ENCODE measurements at regions not wholly inside any gene's neighbourhood (a gene's known extent, or its start where the extent isn't known, plus 50 kb on each side); places are given as distances from the start of the nearest gene placed in this dataset.

DNA sequence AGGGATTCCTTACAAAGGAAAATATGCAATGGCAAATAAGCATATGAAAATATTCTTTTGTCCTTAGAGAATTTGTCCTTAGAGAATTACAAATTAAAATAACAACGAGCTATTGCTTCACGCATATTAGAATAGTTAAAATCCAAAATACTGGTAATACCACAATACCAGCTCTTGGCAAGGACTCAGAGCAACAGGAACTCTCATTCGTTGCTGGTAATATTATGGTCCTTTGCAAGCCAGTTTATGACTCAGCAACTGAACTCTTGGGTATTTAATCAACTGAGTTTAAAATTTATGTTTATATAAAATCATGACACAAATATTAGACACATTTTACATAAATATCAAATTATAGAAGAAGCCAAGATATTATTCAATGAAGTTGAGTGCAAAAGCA is 1730.4 kb downstream of the SI start:
- peak; percentile 55 for ATAC-seq (ENCODE audit: insufficient number of reproducible peaks, low FRiP score, low read depth)

DNA sequence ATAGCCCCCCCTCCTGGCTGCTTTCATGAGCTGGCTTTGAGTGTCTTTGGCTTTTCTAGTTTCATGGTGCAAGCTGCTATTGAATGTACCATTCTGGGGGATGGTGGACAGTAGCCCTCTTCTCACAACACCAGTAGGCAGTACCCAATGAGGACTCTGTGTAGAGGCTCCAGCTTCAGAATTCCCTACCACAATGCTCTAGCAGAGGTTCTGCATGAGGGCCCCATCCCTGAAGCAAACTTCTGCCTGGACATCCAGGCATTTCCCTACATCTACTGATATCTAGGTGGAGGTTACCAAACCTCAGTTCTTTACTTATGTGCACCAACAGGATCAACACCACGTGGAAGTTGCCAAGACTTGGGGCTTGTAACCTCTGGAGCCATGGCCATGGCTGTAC is 1742.9 kb downstream of the SI start:
- Histone ChIP-seq H3K27ac (no peak overlapping the region), H3K9me3 (no peaks in the 10 kb centered on the region), H3K4me3 (no peak overlapping the region), H3K36me3 (no peaks in the 10 kb centered on the region), H3K4me1 (ENCODE audit: control insufficient read depth in 1 of 2, low read depth in 2 of 2) (no peaks in the 10 kb centered on the region), H3K27me3 (replicated peaks; ENCODE audit: insufficient read depth) (no peaks in the 10 kb centered on the region)
- TF ChIP-seq, protein P1, sequence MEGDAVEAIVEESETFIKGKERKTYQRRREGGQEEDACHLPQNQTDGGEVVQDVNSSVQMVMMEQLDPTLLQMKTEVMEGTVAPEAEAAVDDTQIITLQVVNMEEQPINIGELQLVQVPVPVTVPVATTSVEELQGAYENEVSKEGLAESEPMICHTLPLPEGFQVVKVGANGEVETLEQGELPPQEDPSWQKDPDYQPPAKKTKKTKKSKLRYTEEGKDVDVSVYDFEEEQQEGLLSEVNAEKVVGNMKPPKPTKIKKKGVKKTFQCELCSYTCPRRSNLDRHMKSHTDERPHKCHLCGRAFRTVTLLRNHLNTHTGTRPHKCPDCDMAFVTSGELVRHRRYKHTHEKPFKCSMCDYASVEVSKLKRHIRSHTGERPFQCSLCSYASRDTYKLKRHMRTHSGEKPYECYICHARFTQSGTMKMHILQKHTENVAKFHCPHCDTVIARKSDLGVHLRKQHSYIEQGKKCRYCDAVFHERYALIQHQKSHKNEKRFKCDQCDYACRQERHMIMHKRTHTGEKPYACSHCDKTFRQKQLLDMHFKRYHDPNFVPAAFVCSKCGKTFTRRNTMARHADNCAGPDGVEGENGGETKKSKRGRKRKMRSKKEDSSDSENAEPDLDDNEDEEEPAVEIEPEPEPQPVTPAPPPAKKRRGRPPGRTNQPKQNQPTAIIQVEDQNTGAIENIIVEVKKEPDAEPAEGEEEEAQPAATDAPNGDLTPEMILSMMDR (IDR thresholded peaks at IDR 0.05) = no peak
- ATAC-seq (ENCODE audit: insufficient number of reproducible peaks, low FRiP score, low read depth) (no peak), DNase-seq (ENCODE audit: low spot score) (no peak)

More for the DNA sequence above, 1730.4 kb downstream of the SI start:
- TF ChIP-seq, protein P1 (IDR thresholded peaks at IDR 0.05) = no peak
- H3K27me3 ChIP-seq (replicated peaks; ENCODE audit: insufficient read depth) = no peaks in the 10 kb centered on the region
- no peaks in the 10 kb centered on the region for H3K36me3 ChIP-seq
- no peak overlapping the region for H3K4me3 ChIP-seq
- no peak overlapping the region for H3K27ac ChIP-seq
- H3K9me3 ChIP-seq = no peaks in the 10 kb centered on the region
- H3K4me1 ChIP-seq (ENCODE audit: control insufficient read depth in 1 of 2, low read depth in 2 of 2) = no peaks in the 10 kb centered on the region
- no peak for DNase-seq (ENCODE audit: low spot score)

DNA sequence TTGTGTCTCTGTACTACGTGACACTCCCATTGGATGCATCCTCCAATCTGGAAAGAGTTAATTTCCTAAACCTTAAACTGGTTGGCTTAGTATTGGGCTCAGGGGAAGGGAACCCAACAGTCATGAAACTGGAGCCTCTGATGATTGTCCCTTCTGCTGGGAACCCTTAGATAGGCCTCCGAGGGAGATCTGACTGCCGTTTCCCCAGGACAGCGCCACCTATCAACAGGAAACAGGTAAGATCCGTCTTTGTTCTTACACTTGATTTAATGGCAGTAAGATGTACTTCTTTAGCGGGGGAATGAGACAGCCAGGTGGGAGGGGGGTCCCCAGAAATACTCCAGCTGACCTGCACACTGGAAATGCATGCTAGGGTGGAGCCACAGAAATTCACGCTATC is 1749.6 kb downstream of the SI start:
- H3K9me3 ChIP-seq = peaks cover 9% of the 10 kb centered on the region
- peaks cover 0 to 8% of the 10 kb centered on the region in 2 donors for H3K4me1 ChIP-seq (ENCODE audit: control insufficient read depth in 1 of 2, low read depth in 2 of 2)
- H3K27ac ChIP-seq = no peak overlapping the region
- TF ChIP-seq, protein P1 (IDR thresholded peaks at IDR 0.05) = no peak
- ATAC-seq (ENCODE audit: insufficient number of reproducible peaks, low FRiP score, low read depth) = no peak
- H3K4me3 ChIP-seq = no peak overlapping the region
- no peaks in the 10 kb centered on the region for H3K36me3 ChIP-seq
- H3K27me3 ChIP-seq (replicated peaks; ENCODE audit: insufficient read depth) = no peaks in the 10 kb centered on the region
- no peak for DNase-seq (ENCODE audit: low spot score)

DNA sequence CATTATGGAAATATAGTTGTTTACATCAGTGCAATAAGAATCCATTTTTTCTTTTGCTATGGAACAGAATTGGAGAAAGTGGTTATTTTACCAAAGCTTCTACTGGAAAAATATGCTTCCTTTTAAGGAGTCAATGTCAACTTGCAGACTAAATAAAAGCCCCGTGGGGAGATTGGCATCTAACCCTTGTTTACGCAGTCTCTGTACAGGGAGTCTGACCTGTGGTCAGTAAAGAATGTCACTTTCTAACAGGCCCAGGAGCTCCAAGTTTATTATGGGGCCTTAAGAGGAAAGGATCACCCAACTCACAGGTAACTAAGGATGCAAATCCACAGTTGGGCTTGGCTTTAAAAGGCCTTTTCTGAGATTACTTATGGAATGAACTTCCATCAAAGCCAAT is 1751.2 kb downstream of the SI start:
- ATAC-seq (ENCODE audit: insufficient number of reproducible peaks, low FRiP score, low read depth) = no peak
- TF ChIP-seq, protein P1 (IDR thresholded peaks at IDR 0.05) = no peak

DNA sequence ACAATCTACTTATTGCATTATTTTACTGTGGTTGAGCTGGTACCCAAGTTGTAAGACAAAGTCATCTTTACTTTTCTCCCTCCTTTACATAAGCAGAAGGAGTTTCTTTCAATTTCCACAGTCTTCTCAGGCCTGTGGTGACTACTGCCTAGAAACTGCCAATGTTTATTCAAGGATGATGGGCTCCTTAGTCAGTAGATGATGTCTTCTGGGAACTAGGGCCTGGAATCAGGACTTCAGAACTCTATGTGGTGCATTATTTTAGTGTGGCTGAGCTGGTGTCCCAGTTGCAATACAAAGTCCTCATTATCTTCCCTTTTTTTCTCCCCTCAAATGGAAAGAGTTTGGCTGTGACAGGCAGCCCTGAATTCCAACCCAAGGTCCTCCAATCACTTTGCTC is 1762.5 kb downstream of the SI start:
- no peaks in the 10 kb centered on the region for H3K9me3 ChIP-seq
- ATAC-seq (ENCODE audit: insufficient number of reproducible peaks, low FRiP score, low read depth) (no peak), DNase-seq (ENCODE audit: low spot score) (no peak)
- H3K4me3 ChIP-seq = no peak overlapping the region
- H3K4me1 ChIP-seq (ENCODE audit: control insufficient read depth in 1 of 2, low read depth in 2 of 2) = no peaks in the 10 kb centered on the region
- H3K27me3 ChIP-seq (replicated peaks; ENCODE audit: insufficient read depth) = no peaks in the 10 kb centered on the region
- no peaks in the 10 kb centered on the region for H3K36me3 ChIP-seq
- H3K27ac ChIP-seq = no peak overlapping the region
- TF ChIP-seq, protein P1 (IDR thresholded peaks at IDR 0.05) = no peak

More for the DNA sequence above, 1751.2 kb downstream of the SI start:
- no peak overlapping the region for H3K4me3 ChIP-seq
- peaks cover 10% of the 10 kb centered on the region for H3K9me3 ChIP-seq
- no peaks in the 10 kb centered on the region for H3K36me3 ChIP-seq
- no peaks in the 10 kb centered on the region for H3K27me3 ChIP-seq (replicated peaks; ENCODE audit: insufficient read depth)
- H3K27ac ChIP-seq = no peak overlapping the region
- DNase-seq (ENCODE audit: low spot score) = no peak
- peaks cover 0 to 8% of the 10 kb centered on the region in 2 donors for H3K4me1 ChIP-seq (ENCODE audit: control insufficient read depth in 1 of 2, low read depth in 2 of 2)

Measured in thoracic aorta (tissue), 2 donors.